ENCODE measurements at regions not wholly inside any gene's neighbourhood (a gene's known extent, or its start where the extent isn't known, plus 50 kb on each side); places are given as distances from the start of the nearest gene placed in this dataset.
A peak's percentile ranks its signal among the peaks of the same experiment; 100 is the strongest.

DNA sequence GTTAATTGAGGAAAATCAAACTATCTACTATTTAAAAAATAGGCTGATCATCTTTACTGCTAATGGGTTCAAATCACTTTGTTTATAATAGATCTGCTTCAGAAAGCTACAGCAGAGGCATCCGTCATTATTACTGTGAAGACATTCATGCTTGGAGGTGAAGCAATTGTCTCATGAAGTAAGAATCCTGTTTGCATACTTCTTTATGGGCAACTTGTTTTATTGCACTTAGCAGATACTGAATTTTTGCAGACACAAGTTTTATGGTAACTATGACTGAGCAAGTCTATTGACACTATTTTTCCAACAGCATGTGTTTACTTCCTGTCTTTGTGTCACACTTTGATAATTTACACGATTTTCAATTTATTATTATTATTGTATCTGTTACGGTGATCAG is 573.9 kb downstream of the RFPL4B start:
- no peak for DNase-seq
- Histone ChIP-seq H3K4me1 (no peaks in the 10 kb centered on the region), H3K27me3 (no peaks in the 10 kb centered on the region), H3K4me3 (ENCODE audit: low read depth, low read length) (no peak overlapping the region), H3K9me3 (peaks cover 3% of the 10 kb centered on the region; the same call in 1 of the 2 replicates), H3K36me3 (no peaks in the 10 kb centered on the region)
- TF ChIP-seq, protein P1, sequence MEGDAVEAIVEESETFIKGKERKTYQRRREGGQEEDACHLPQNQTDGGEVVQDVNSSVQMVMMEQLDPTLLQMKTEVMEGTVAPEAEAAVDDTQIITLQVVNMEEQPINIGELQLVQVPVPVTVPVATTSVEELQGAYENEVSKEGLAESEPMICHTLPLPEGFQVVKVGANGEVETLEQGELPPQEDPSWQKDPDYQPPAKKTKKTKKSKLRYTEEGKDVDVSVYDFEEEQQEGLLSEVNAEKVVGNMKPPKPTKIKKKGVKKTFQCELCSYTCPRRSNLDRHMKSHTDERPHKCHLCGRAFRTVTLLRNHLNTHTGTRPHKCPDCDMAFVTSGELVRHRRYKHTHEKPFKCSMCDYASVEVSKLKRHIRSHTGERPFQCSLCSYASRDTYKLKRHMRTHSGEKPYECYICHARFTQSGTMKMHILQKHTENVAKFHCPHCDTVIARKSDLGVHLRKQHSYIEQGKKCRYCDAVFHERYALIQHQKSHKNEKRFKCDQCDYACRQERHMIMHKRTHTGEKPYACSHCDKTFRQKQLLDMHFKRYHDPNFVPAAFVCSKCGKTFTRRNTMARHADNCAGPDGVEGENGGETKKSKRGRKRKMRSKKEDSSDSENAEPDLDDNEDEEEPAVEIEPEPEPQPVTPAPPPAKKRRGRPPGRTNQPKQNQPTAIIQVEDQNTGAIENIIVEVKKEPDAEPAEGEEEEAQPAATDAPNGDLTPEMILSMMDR (IDR thresholded peaks at IDR 0.05; ENCODE audit: low read depth, low read length): no peak

DNA sequence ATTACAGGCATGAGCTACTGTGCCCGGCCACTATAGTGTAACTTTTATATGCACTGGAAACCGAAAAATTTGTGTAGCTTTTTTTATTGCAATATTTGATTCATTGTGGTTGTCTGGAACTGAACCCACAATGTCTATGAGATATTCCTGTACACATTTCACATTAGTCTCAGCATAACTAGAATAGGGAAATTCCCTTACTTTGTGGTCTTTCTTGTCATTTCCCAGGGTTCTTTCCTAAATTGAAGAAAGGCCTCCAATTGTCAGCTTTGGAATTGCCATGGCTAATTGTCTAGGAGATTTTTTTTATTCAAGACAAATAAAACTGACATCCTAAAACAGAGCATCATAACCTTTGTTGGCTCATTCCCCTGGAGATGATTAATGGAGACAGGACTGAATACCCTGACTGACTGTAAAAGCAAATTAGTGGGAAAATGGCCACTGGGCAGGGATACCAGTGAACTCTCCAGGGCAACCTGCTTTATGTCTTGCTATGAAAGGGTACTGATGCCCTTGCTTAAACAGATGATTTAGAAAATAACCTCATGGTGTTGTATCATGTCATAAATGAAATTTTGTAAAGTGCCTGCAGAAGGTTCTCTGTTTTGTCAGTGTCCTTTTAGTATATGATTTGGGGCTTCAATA is 576.9 kb downstream of the RFPL4B start:
- Histone ChIP-seq H3K9me3 (peaks cover 3% of the 10 kb centered on the region; the same call in 1 of the 2 replicates), H3K36me3 (no peaks in the 10 kb centered on the region), H3K4me3 (ENCODE audit: low read depth, low read length) (no peak overlapping the region), H3K27me3 (no peaks in the 10 kb centered on the region), H3K4me1 (no peaks in the 10 kb centered on the region)
- TF ChIP-seq, protein P1 (IDR thresholded peaks at IDR 0.05; ENCODE audit: low read depth, low read length): no peak
- DNase-seq: peak; percentile 30

- TF ChIP-seq, protein P1 (IDR thresholded peaks at IDR 0.05; ENCODE audit: low read depth, low read length): no peak
- Histone ChIP-seq H3K4me1 (no peaks in the 10 kb centered on the region), H3K9me3 (peaks cover 3% of the 10 kb centered on the region; the same call in 1 of the 2 replicates), H3K27me3 (no peaks in the 10 kb centered on the region), H3K4me3 (ENCODE audit: low read depth, low read length) (no peak overlapping the region), H3K36me3 (no peaks in the 10 kb centered on the region)
- DNase-seq: no peak
Observed at GRCh38 chr6:112925702-112926101, 578.6 kb downstream of the RFPL4B start.

- DNase-seq: no peak
- H3K36me3 ChIP-seq: no peaks in the 10 kb centered on the region
Observed at GRCh38 chr6:112927641-112928320, 580.7 kb downstream of the RFPL4B start.

GRCh38 chr6:112929641-112930040 is 582.5 kb downstream of the RFPL4B start:
- no peak for DNase-seq
- Histone ChIP-seq H3K4me3 (ENCODE audit: low read depth, low read length) (no peak overlapping the region), H3K27me3 (no peaks in the 10 kb centered on the region)

More at GRCh38 chr6:112927641-112928320, 580.7 kb downstream of the RFPL4B start:
- no peaks in the 10 kb centered on the region for H3K9me3 ChIP-seq
- no peak overlapping the region for H3K4me3 ChIP-seq (ENCODE audit: low read depth, low read length)
- H3K27me3 ChIP-seq: no peaks in the 10 kb centered on the region
- H3K4me1 ChIP-seq: no peaks in the 10 kb centered on the region
- TF ChIP-seq, protein P1 (IDR thresholded peaks at IDR 0.05; ENCODE audit: low read depth, low read length): no peak

More at GRCh38 chr6:112929641-112930040, 582.5 kb downstream of the RFPL4B start:
- Histone ChIP-seq H3K36me3 (no peaks in the 10 kb centered on the region), H3K4me1 (no peaks in the 10 kb centered on the region), H3K9me3 (no peaks in the 10 kb centered on the region)
- TF ChIP-seq, protein P1 (IDR thresholded peaks at IDR 0.05; ENCODE audit: low read depth, low read length): no peak
